ENCODE measurements at regions not wholly inside any gene's neighbourhood (a gene's known extent, or its start where the extent isn't known, plus 50 kb on each side); places are given as distances from the start of the nearest gene placed in this dataset.
A peak's percentile ranks its signal among the peaks of the same experiment; 100 is the strongest.
"Not testable (repeated sequence)": the region's sequence is repeated elsewhere in the genome, so short reads cannot be mapped to it uniquely, and the experiment has no call there.

GRCh38 chr4:187618701-187619281, 376.8 kb upstream of the ZFP42 start:
- no peak for DNase-seq

- DNase-seq: no peak
These were observed 376.3 kb upstream of the ZFP42 start for GRCh38 chr4:187619319-187619718.

GRCh38 chr4:187632260-187632995, 363.1 kb upstream of the ZFP42 start:
- DNase-seq: no peak

GRCh38 chr4:187633245-187633644, 362.3 kb upstream of the ZFP42 start:
- DNase-seq: no peak

- DNase-seq: no peak
These were observed 338.6 kb upstream of the ZFP42 start for GRCh38 chr4:187656959-187657358.

GRCh38 chr4:187663076-187663475, 332.5 kb upstream of the ZFP42 start:
- DNase-seq: no peak

- no peak for DNase-seq
These were observed 331.6 kb upstream of the ZFP42 start for GRCh38 chr4:187664011-187664410.

GRCh38 chr4:187665086-187665485, 330.5 kb upstream of the ZFP42 start:
- no peak for DNase-seq

- no peak for DNase-seq
These were observed 329.5 kb upstream of the ZFP42 start for GRCh38 chr4:187666034-187666433.

- no peak for DNase-seq
These were observed 328.7 kb upstream of the ZFP42 start for GRCh38 chr4:187666697-187667494.

- no peak for DNase-seq
These were observed 327.0 kb upstream of the ZFP42 start for GRCh38 chr4:187668526-187669082.

GRCh38 chr4:187671521-187671920, 324.1 kb upstream of the ZFP42 start:
- DNase-seq: not testable (repeated sequence)

GRCh38 chr4:187671958-187672357, 323.6 kb upstream of the ZFP42 start:
- DNase-seq: not testable (repeated sequence)

- DNase-seq: not testable (repeated sequence)
These were observed 323.0 kb upstream of the ZFP42 start for GRCh38 chr4:187672526-187672925.

- DNase-seq: no peak
These were observed 316.1 kb upstream of the ZFP42 start for GRCh38 chr4:187679450-187679849.

- DNase-seq: no peak
These were observed 310.3 kb upstream of the ZFP42 start for GRCh38 chr4:187685247-187685646.

GRCh38 chr4:187687697-187688096, 307.9 kb upstream of the ZFP42 start:
- DNase-seq: no peak

- DNase-seq: no peak
These were observed 302.9 kb upstream of the ZFP42 start for GRCh38 chr4:187692626-187693025.

- not testable (repeated sequence) for DNase-seq
These were observed 300.0 kb upstream of the ZFP42 start for GRCh38 chr4:187695531-187695930.

- no peak for DNase-seq
These were observed 284.0 kb upstream of the ZFP42 start for GRCh38 chr4:187711586-187711985.

- no peak for DNase-seq
These were observed 280.6 kb upstream of the ZFP42 start for GRCh38 chr4:187714957-187715356.

- DNase-seq: no peak
These were observed 280.1 kb upstream of the ZFP42 start for GRCh38 chr4:187715466-187715865.

- no peak for DNase-seq
These were observed 271.1 kb upstream of the ZFP42 start for GRCh38 chr4:187724456-187724855.

GRCh38 chr4:187726485-187726884, 269.1 kb upstream of the ZFP42 start:
- DNase-seq: peak; percentile 17

All from NCI-H774 (cell line).